GM21529 (cell line): ENCODE measurements at regions not wholly inside any gene's neighbourhood (a gene's known extent, or its start where the extent isn't known, plus 50 kb on each side); places are given as distances from the start of the nearest gene placed in this dataset.
"Not testable (repeated sequence)": the region's sequence is repeated elsewhere in the genome, so short reads cannot be mapped to it uniquely, and the experiment has no call there.

Experiments used
- ATAC-seq: cut with Tn5 transposase; IDR thresholded peaks from one replicate; pipeline ENCODE4 v1.9.1; 2021; ENCODE audit not compliant: unreplicated experiment

- ATAC-seq, result no peak
These were observed 1217.6 kb upstream of the LRRN3 start for GRCh38 chr7:109873296-109873695.

- no peak for ATAC-seq
These were observed 1211.6 kb upstream of the LRRN3 start for GRCh38 chr7:109879287-109879828.

- no peak for ATAC-seq
These were observed 1200.3 kb upstream of the LRRN3 start for GRCh38 chr7:109890622-109891021.

GRCh38 chr7:109893231-109893630 is 1197.7 kb upstream of the LRRN3 start:
- no peak for ATAC-seq

- no peak for ATAC-seq
These were observed 1195.4 kb upstream of the LRRN3 start for GRCh38 chr7:109895536-109895935.

- ATAC-seq, result no peak
These were observed 1189.0 kb upstream of the LRRN3 start for GRCh38 chr7:109901926-109902325.

GRCh38 chr7:109905368-109906065 is 1185.4 kb upstream of the LRRN3 start:
- ATAC-seq, result not testable (repeated sequence)

- ATAC-seq, result no peak
These were observed 1175.3 kb upstream of the LRRN3 start for GRCh38 chr7:109915670-109916069.

GRCh38 chr7:109926738-109927137 is 1164.2 kb upstream of the LRRN3 start:
- ATAC-seq, result no peak

GRCh38 chr7:109930049-109930448 is 1160.9 kb upstream of the LRRN3 start:
- no peak for ATAC-seq

- no peak for ATAC-seq
These were observed 1151.7 kb upstream of the LRRN3 start for GRCh38 chr7:109939207-109939606.

GRCh38 chr7:109945820-109946518 is 1145.0 kb upstream of the LRRN3 start:
- no peak for ATAC-seq

- no peak for ATAC-seq
These were observed 1140.7 kb upstream of the LRRN3 start for GRCh38 chr7:109950256-109950655.

- ATAC-seq, result no peak
These were observed 1139.9 kb upstream of the LRRN3 start for GRCh38 chr7:109950821-109951564.

GRCh38 chr7:109951565-109951928 is 1139.4 kb upstream of the LRRN3 start:
- ATAC-seq, result no peak

- no peak for ATAC-seq
These were observed 1134.9 kb upstream of the LRRN3 start for GRCh38 chr7:109955986-109956385.

- no peak for ATAC-seq
These were observed 1134.0 kb upstream of the LRRN3 start for GRCh38 chr7:109956916-109957315.

- no peak for ATAC-seq
These were observed 1127.2 kb upstream of the LRRN3 start for GRCh38 chr7:109963741-109964140.

GRCh38 chr7:109964780-109965179 is 1126.1 kb upstream of the LRRN3 start:
- no peak for ATAC-seq

GRCh38 chr7:109967406-109967805 is 1123.5 kb upstream of the LRRN3 start:
- no peak for ATAC-seq

- ATAC-seq, result no peak
These were observed 1107.3 kb upstream of the LRRN3 start for GRCh38 chr7:109983618-109984017.

GRCh38 chr7:109984729-109985128 is 1106.2 kb upstream of the LRRN3 start:
- ATAC-seq, result no peak
